Common myeloid progenitor, CD34-positive (primary cell): ENCODE measurements at regions not wholly inside any gene's neighbourhood (a gene's known extent, or its start where the extent isn't known, plus 50 kb on each side); places are given as distances from the start of the nearest gene placed in this dataset.

ENCODE experiments used
- CTCF ChIA-PET: fragments of 350-600 bp; sonication (Branson Sonifier 250); formaldehyde crosslinking; loops from one replicate; lab custom pipeline; 2021; ENCODE audit warnings: antibody characterized with exemption; lab: Charles Lee
- POLR2A ChIA-PET: fragments of 350-600 bp; sonication (Branson Sonifier 250); formaldehyde crosslinking; loops from one replicate; lab custom pipeline; 2021; ENCODE audit warnings: antibody characterized with exemption; lab: Charles Lee
- DNase-seq, 3 donors: peaks; one replicate each; pipeline versions ENCODE4 v3.0.0 to v3.0.0-alpha.2; 2013
- H3K27ac ChIP-seq, 2 experiments: 1 replicate in 1 of 2; 2 replicates in 1 of 2; pipeline ENCODE4 v1.7.0; 2013; ENCODE audit warnings: inconsistent platforms in 2 of 2, low read length in 2 of 2, mild to moderate bottlenecking in 2 of 2, low read depth in 1 of 2, moderate library complexity in 1 of 2; ENCODE audit not compliant: severe bottlenecking in 2 of 2, insufficient read depth in 1 of 2, poor library complexity in 1 of 2
- H3K27me3 ChIP-seq, 5 experiments: replicated peaks in 2 of 5; 1 replicate in 3 of 5; 2 replicates in 2 of 5; pipeline versions ENCODE4 v1.6.1 to v1.7.0; 2013; ENCODE audit warnings: low read length in 4 of 5, mild to moderate bottlenecking in 2 of 5, moderate library complexity in 2 of 5, inconsistent platforms in 1 of 5; ENCODE audit not compliant: insufficient read depth in 5 of 5, control insufficient read depth in 4 of 5
- H3K36me3 ChIP-seq, 4 experiments: 1 replicate in 2 of 4; 2 replicates in 2 of 4; pipeline versions ENCODE4 v1.6.1 to v1.7.0; 2013; ENCODE audit warnings: low read length in 3 of 4, control low read depth in 1 of 4, mild to moderate bottlenecking in 1 of 4; ENCODE audit not compliant: control insufficient read depth in 4 of 4, insufficient read depth in 4 of 4
- H3K4me1 ChIP-seq, 4 experiments: 1 replicate in 3 of 4; 2 replicates in 1 of 4; pipeline versions ENCODE4 v1.6.1 to v1.7.1; 2013; ENCODE audit warnings: low read length in 3 of 4, mild to moderate bottlenecking in 3 of 4, control low read depth in 1 of 4, inconsistent platforms in 1 of 4, moderate library complexity in 1 of 4; ENCODE audit not compliant: control insufficient read depth in 4 of 4, insufficient read depth in 4 of 4; ENCODE audit errors: control extremely low read depth in 1 of 4
- H3K4me3 ChIP-seq, 7 experiments: 1 replicate in 4 of 7; 2 replicates in 3 of 7; pipeline versions ENCODE4 v1.5.1 to v1.7.0; 2013; ENCODE audit warnings: mild to moderate bottlenecking in 7 of 7, low read length in 6 of 7, moderate library complexity in 6 of 7, inconsistent platforms in 2 of 7, low read depth in 2 of 7, control low read depth in 1 of 7; ENCODE audit not compliant: insufficient read depth in 4 of 7, control insufficient read depth in 1 of 7; ENCODE audit errors: extremely low read depth in 1 of 7
- H3K9me3 ChIP-seq, 5 experiments: 1 replicate in 4 of 5; 2 replicates in 1 of 5; pipeline versions ENCODE4 v1.6.1 to v1.7.1; 2013; ENCODE audit warnings: low read length in 4 of 5, mild to moderate bottlenecking in 2 of 5, inconsistent platforms in 1 of 5, low read depth in 1 of 5, moderate library complexity in 1 of 5; ENCODE audit not compliant: control insufficient read depth in 4 of 5, insufficient read depth in 2 of 5; ENCODE audit errors: control extremely low read depth in 1 of 5
- WGBS: methylation state at CpG from one replicate; pipeline ENCODE4 v1.1.5; 2013; ENCODE audit not compliant: insufficient coverage; 5-methylcytosine and 5-hydroxymethylcytosine counted together

- POLR2A ChIA-PET, result no interaction called here
- no CpG with 5 or more reads among the region's 4 CpGs for WGBS
- CTCF ChIA-PET, result no interaction called here
- no peaks in the 10 kb centered on the region for H3K4me1 ChIP-seq
- H3K9me3 ChIP-seq, result no peaks in the 10 kb centered on the region
- H3K27me3 ChIP-seq, result no peaks in the 10 kb centered on the region
- H3K4me3 ChIP-seq, result no peak overlapping the region
- no peaks in the 10 kb centered on the region for H3K36me3 ChIP-seq
- no peak overlapping the region for H3K27ac ChIP-seq
- no peak for DNase-seq
These were observed 317.7 kb downstream of the PAPSS1 start for GRCh38 chr4:107402291-107402690.

- Histone ChIP-seq H3K4me1 (no peaks in the 10 kb centered on the region), H3K27ac (no peak overlapping the region), H3K9me3 (peaks cover 0 to 3% (median 0%) of the 10 kb centered on the region in 5 experiments), H3K27me3 (no peaks in the 10 kb centered on the region), H3K4me3 (no peak overlapping the region), H3K36me3 (no peaks in the 10 kb centered on the region)
- 100% methylated on average over 2 of the region's 2 CpGs for WGBS
- POLR2A ChIA-PET, result interaction anchor here (0.6 kb wide), 1 partner anchor 17 kb away, joined by 3 read pairs; no protein-coding TSS in a partner anchor
- CTCF ChIA-PET, result no interaction called here
- no peak for DNase-seq
These were observed 327.1 kb downstream of the PAPSS1 start for GRCh38 chr4:107392951-107393350.

GRCh38 chr4:107392380-107392779, 327.7 kb downstream of the PAPSS1 start:
- POLR2A ChIA-PET, result no interaction called here
- H3K27ac ChIP-seq, result no peak overlapping the region
- peaks cover 0 to 3% (median 0%) of the 10 kb centered on the region in 5 experiments for H3K9me3 ChIP-seq

GRCh38 chr4:107391630-107392028, 328.4 kb downstream of the PAPSS1 start:
- H3K4me3 ChIP-seq, result no peak overlapping the region
- CTCF ChIA-PET, result no interaction called here
- H3K36me3 ChIP-seq, result no peaks in the 10 kb centered on the region
- 100% methylated on average over 2 of the region's 3 CpGs for WGBS
- no peaks in the 10 kb centered on the region for H3K4me1 ChIP-seq
- no peak overlapping the region for H3K27ac ChIP-seq
- H3K27me3 ChIP-seq, result no peaks in the 10 kb centered on the region
- POLR2A ChIA-PET, result no interaction called here
- no peak for DNase-seq
- H3K9me3 ChIP-seq, result no peaks in the 10 kb centered on the region

More at GRCh38 chr4:107392380-107392779, 327.7 kb downstream of the PAPSS1 start:
- Histone ChIP-seq H3K27me3 (no peaks in the 10 kb centered on the region), H3K36me3 (no peaks in the 10 kb centered on the region), H3K4me1 (no peaks in the 10 kb centered on the region), H3K4me3 (no peak overlapping the region)
- WGBS, result 80% methylated on average over 1 of the region's 3 CpGs
- CTCF ChIA-PET, result no interaction called here
- DNase-seq, result no peak

- CTCF ChIA-PET, result no interaction called here
- no peak for DNase-seq
- H3K36me3 ChIP-seq, result no peaks in the 10 kb centered on the region
- no peaks in the 10 kb centered on the region for H3K27me3 ChIP-seq
- WGBS, result no CpG with 5 or more reads among the region's 2 CpGs
- H3K4me1 ChIP-seq, result no peaks in the 10 kb centered on the region
- no peak overlapping the region for H3K4me3 ChIP-seq
- H3K27ac ChIP-seq, result no peak overlapping the region
- POLR2A ChIA-PET, result no interaction called here
- no peaks in the 10 kb centered on the region for H3K9me3 ChIP-seq
These were observed 328.9 kb downstream of the PAPSS1 start for GRCh38 chr4:107391009-107391629.

- CTCF ChIA-PET, result no interaction called here
- DNase-seq, result no peak
- POLR2A ChIA-PET, result no interaction called here
- Histone ChIP-seq H3K4me3 (no peak overlapping the region), H3K4me1 (no peaks in the 10 kb centered on the region), H3K9me3 (no peaks in the 10 kb centered on the region), H3K27me3 (no peaks in the 10 kb centered on the region), H3K27ac (no peak overlapping the region), H3K36me3 (no peaks in the 10 kb centered on the region)
These were observed 330.1 kb downstream of the PAPSS1 start for GRCh38 chr4:107389965-107390364.

GRCh38 chr4:107388736-107389274, 331.2 kb downstream of the PAPSS1 start:
- WGBS, result 100% methylated on average over 1 of the region's 3 CpGs
- Histone ChIP-seq H3K4me1 (no peaks in the 10 kb centered on the region), H3K27me3 (no peaks in the 10 kb centered on the region), H3K36me3 (no peaks in the 10 kb centered on the region), H3K4me3 (no peak overlapping the region), H3K9me3 (no peaks in the 10 kb centered on the region), H3K27ac (no peak overlapping the region)
- ChIA-PET POLR2A (no interaction called here), CTCF (no interaction called here)
- no peak for DNase-seq
